GM04504 (cell line): ENCODE measurements at regions not wholly inside any gene's neighbourhood (a gene's known extent, or its start where the extent isn't known, plus 50 kb on each side); places are given as distances from the start of the nearest gene placed in this dataset.

Source experiments
- DNase-seq: peaks from one replicate; pipeline ENCODE4 v3.0.0-alpha.2; 2012; ENCODE audit warnings: low read depth

- no peak for DNase-seq
These were observed 58.5 kb upstream of the RAB27B start for GRCh38 chr18:54769526-54770464.

GRCh38 chr18:54772056-54772455 is 56.2 kb upstream of the RAB27B start:
- no peak for DNase-seq

- DNase-seq, result peak; percentile 63
These were observed 53.9 kb upstream of the RAB27B start for GRCh38 chr18:54774423-54774822.

GRCh38 chr18:54774981-54775665 is 53.2 kb upstream of the RAB27B start:
- no peak for DNase-seq

- no peak for DNase-seq
These were observed 52.6 kb upstream of the RAB27B start for GRCh38 chr18:54775686-54776085.

- DNase-seq, result peak; percentile 94
These were observed 51.8 kb upstream of the RAB27B start for GRCh38 chr18:54776282-54776977.

- no peak for DNase-seq
These were observed 51.0 kb upstream of the RAB27B start for GRCh38 chr18:54777118-54777791.

- no peak for DNase-seq
These were observed 50.3 kb upstream of the RAB27B start for GRCh38 chr18:54777989-54778388.
